Aorta (tissue), 5 donors: ENCODE measurements at regions not wholly inside any gene's neighbourhood (a gene's known extent, or its start where the extent isn't known, plus 50 kb on each side); places are given as distances from the start of the nearest gene placed in this dataset.
"Not testable (repeated sequence)": the region's sequence is repeated elsewhere in the genome, so short reads cannot be mapped to it uniquely, and the experiment has no call there.

Experiments
- ATAC-seq: fragments of 200-7000 bp; cut with Tn5 transposase; one replicate; pipeline ENCODE4 v1.9.1; 2022; ENCODE audit warnings: moderate library complexity; ENCODE audit not compliant: low FRiP score
- DNase-seq, 2 donors: peaks; one replicate each; pipeline ENCODE4 v3.0.0-alpha.2; 2020
- H3K27ac ChIP-seq, 2 donors: one replicate each; pipeline ENCODE4 v1.5.1; 2013; ENCODE audit warnings: low read length in 2 of 2, mild to moderate bottlenecking in 2 of 2, moderate library complexity in 2 of 2, control low read depth in 1 of 2, inconsistent platforms in 1 of 2, low read depth in 1 of 2
- H3K27me3 ChIP-seq, 2 donors: one replicate each; pipeline ENCODE4 v1.6.1; 2013; ENCODE audit warnings: control low read depth in 1 of 2, low read length in 1 of 2, mild to moderate bottlenecking in 1 of 2, moderate library complexity in 1 of 2; ENCODE audit not compliant: insufficient read depth in 2 of 2, control insufficient read depth in 1 of 2
- H3K36me3 ChIP-seq, 2 donors: one replicate each; pipeline ENCODE4 v1.6.1; 2013; ENCODE audit warnings: control low read depth in 1 of 2, low read length in 1 of 2, mild to moderate bottlenecking in 1 of 2; ENCODE audit not compliant: insufficient read depth in 2 of 2, control insufficient read depth in 1 of 2
- H3K4me1 ChIP-seq, 2 donors: one replicate each; pipeline ENCODE4 v1.6.1; 2013; ENCODE audit warnings: low read length in 2 of 2, control low read depth in 1 of 2, mild to moderate bottlenecking in 1 of 2, moderate library complexity in 1 of 2; ENCODE audit not compliant: insufficient read depth in 2 of 2, control insufficient read depth in 1 of 2
- H3K4me3 ChIP-seq, 2 donors: one replicate each; pipeline ENCODE4 v1.5.1; 2013; ENCODE audit warnings: low read length in 2 of 2, control low read depth in 1 of 2, mild to moderate bottlenecking in 1 of 2
- H3K9me3 ChIP-seq: one replicate; pipeline ENCODE4 v1.6.1; 2013; ENCODE audit warnings: mild to moderate bottlenecking, low read length; ENCODE audit not compliant: control insufficient read depth
- WGBS, 2 donors: extraction: QIAGEN DNeasy Blood & Tissue Kit; methylation state at CpG; one replicate each; pipeline ENCODE4 v1.1.7; 2013; 5-methylcytosine and 5-hydroxymethylcytosine counted together
- intact Hi-C, 2 donors: fragments of 100-400 bp; cut with DNase I; formaldehyde crosslinking; loops; one replicate each; pipeline versions ENCODE4 v1.14.2 to v1.15.0; 2022
- donor health status: healthy with polysubstance abuse.
- donor health status: Bipolar disorder and iron deficiency.
- donor health status: DM: no; HTN: no; CAD: no.
- donor health status: DM: no; HTN: no; CAD: no.
- donor health status: DM: yes; HTN: yes; CAD: no.

DNA sequence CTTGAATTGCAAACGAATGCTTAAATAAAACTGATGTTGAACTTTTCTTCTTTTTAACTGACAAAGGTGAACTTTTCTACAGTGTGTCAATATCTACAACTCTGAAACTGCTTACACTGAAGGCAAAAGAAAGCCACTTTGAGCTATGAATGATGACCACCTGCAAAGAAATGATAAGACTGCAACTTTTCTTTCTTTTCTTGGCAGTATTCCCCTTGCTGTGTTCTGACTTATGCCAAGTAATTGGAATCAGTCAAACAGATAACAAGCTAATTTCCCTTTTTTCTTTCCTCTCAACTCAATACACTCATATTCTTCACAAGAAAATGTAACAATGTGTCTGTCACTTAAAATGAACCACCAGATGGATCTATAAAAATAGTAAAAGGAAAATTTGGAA lies 588.1 kb upstream of the BRINP3 start:
- intact Hi-C loops, result no loop called here
- no peak overlapping the region for H3K4me3 ChIP-seq
- WGBS, 2 donors, result 53 to 54% methylated on average over 1 of the region's 1 CpG
- no peak for ATAC-seq
- no peaks in the 10 kb centered on the region for H3K4me1 ChIP-seq
- no peaks in the 10 kb centered on the region for H3K9me3 ChIP-seq
- no peaks in the 10 kb centered on the region for H3K27me3 ChIP-seq
- H3K27ac ChIP-seq, result no peak overlapping the region
- no peaks in the 10 kb centered on the region for H3K36me3 ChIP-seq
- no peak for DNase-seq

DNA sequence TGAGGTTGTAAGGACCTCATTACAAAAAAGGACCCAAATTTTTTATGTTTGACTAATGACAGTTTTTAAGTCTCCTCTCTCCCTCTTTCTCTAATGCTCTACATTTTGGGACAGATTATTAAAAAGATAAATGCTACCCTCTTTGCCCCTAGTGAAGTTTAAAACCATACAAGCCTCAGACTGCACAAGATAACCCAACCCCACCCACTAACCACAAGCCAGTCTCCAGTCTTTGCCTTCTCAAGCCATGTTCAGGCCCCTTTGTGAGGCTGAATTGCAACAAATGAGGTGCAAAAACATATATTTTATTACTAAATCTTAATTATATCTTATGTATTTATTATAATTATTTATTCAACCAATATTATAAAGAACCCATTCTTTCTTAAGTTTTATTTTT lies 597.2 kb upstream of the BRINP3 start:
- H3K9me3 ChIP-seq, result no peaks in the 10 kb centered on the region
- no peaks in the 10 kb centered on the region for H3K27me3 ChIP-seq
- no peak overlapping the region for H3K27ac ChIP-seq
- H3K36me3 ChIP-seq, result no peaks in the 10 kb centered on the region
- H3K4me3 ChIP-seq, result no peak overlapping the region
- intact Hi-C loops, result no loop called here
- DNase-seq (no peak), ATAC-seq (no peak)
- H3K4me1 ChIP-seq, result no peaks in the 10 kb centered on the region

DNA sequence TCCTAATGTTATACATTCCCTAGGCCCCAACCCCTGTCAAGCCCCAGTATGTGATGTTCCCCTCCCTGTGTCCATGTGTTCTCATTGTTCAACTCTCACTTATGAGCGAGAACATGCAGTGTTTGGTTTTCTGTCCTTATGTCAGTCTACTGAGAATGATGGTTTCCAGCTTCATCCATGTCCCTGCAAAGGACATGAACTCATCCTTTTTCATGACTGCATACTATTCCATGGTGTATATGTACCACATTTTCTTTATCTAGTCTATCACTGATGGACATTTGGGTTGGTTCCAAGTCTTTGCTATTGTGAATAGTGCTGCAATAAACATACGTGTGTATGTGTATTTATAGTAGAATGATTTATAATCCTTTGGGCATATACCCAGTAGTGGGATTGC lies 605.4 kb upstream of the BRINP3 start:
- ATAC-seq, result not testable (repeated sequence)
- WGBS, 2 donors, result 75 to 84% methylated on average over 2 of the region's 2 CpGs

GRCh38 chr1:191085121-191085520 lies 607.5 kb upstream of the BRINP3 start:
- Histone ChIP-seq H3K27me3 (no peaks in the 10 kb centered on the region), H3K27ac (no peak overlapping the region), H3K4me1 (no peaks in the 10 kb centered on the region), H3K36me3 (no peaks in the 10 kb centered on the region), H3K4me3 (no peak overlapping the region), H3K9me3 (no peaks in the 10 kb centered on the region)
- ATAC-seq, result no peak
- no peak for DNase-seq
- intact Hi-C loops, result no loop called here

More for the DNA sequence above, 605.4 kb upstream of the BRINP3 start:
- H3K27me3 ChIP-seq, H3K27ac ChIP-seq, DNase-seq, intact Hi-C loops, H3K9me3 ChIP-seq, H3K36me3 ChIP-seq, H3K4me1 ChIP-seq, H3K4me3 ChIP-seq: not testable (repeated sequence)

DNA sequence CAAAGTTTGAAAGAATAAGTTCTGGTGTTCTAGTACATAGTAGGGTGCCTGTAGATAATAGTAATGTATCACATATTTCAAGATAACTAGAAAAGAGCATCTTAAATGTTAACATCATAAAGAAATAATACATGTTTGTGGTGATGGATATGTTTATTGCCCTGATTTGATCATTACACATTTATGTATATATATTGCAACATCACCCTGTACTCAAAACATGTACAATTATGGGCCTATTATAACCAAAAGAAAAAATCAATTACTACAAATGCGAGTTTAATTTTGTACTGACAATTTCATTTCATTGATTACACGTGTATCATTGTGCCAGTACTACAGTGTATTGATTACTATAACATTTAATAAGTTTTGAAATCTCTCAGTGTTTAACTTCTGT lies 609.2 kb upstream of the BRINP3 start:
- Histone ChIP-seq H3K9me3 (no peaks in the 10 kb centered on the region), H3K4me1 (no peaks in the 10 kb centered on the region), H3K4me3 (no peak overlapping the region), H3K27me3 (no peaks in the 10 kb centered on the region), H3K27ac (no peak overlapping the region), H3K36me3 (no peaks in the 10 kb centered on the region)
- DNase-seq (no peak), ATAC-seq (no peak)
- 56 to 58% methylated on average over 2 of the region's 2 CpGs for WGBS, 2 donors
- intact Hi-C loops, result no loop called here

GRCh38 chr1:191096405-191096804 lies 618.7 kb upstream of the BRINP3 start:
- DNase-seq, result no peak
- intact Hi-C loops, result no loop called here

DNA sequence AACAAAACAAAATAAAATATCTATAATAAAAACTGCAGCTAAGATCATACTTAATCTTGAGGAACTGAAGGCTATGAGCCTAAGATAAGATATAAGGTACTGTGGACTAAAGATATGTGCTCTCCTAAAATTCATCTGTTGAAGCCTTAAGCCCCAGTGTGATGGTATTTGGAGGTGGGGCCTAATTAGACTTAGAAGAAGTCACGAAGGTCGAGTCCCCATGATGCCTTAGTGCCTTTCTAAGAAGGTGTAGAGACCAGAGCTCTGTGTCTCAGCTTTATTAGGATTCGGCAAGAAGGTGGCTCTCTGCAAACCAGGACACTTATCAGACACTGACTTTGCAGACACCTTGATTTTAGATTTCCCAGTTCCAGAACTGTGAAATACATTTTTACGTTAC lies 622.0 kb upstream of the BRINP3 start:
- Histone ChIP-seq H3K4me3 (no peak overlapping the region), H3K27ac (no peak overlapping the region), H3K4me1 (no peaks in the 10 kb centered on the region), H3K36me3 (no peaks in the 10 kb centered on the region), H3K9me3 (no peaks in the 10 kb centered on the region), H3K27me3 (no peaks in the 10 kb centered on the region)
- WGBS, 2 donors, result 89 to 91% methylated on average over 4 of the region's 4 CpGs
- intact Hi-C loops, result no loop called here
- no peak for DNase-seq
- no peak for ATAC-seq

More at GRCh38 chr1:191096405-191096804, 618.7 kb upstream of the BRINP3 start:
- H3K9me3 ChIP-seq, result no peaks in the 10 kb centered on the region
- H3K4me3 ChIP-seq, result no peak overlapping the region
- no peaks in the 10 kb centered on the region for H3K4me1 ChIP-seq
- no peak overlapping the region for H3K27ac ChIP-seq
- ATAC-seq, result no peak
- H3K36me3 ChIP-seq, result no peaks in the 10 kb centered on the region
- no peaks in the 10 kb centered on the region for H3K27me3 ChIP-seq
- 78 to 84% methylated on average over 1 of the region's 1 CpG for WGBS, 2 donors

GRCh38 chr1:191101960-191102359 lies 624.3 kb upstream of the BRINP3 start:
- ATAC-seq, result no peak
- Histone ChIP-seq H3K36me3 (no peaks in the 10 kb centered on the region), H3K9me3 (no peaks in the 10 kb centered on the region), H3K4me1 (no peaks in the 10 kb centered on the region), H3K27ac (no peak overlapping the region), H3K27me3 (no peaks in the 10 kb centered on the region), H3K4me3 (no peak overlapping the region)
- intact Hi-C loops, result no loop called here
- WGBS, 2 donors, result 73 to 76% methylated on average over 3 of the region's 3 CpGs
- DNase-seq, result no peak

GRCh38 chr1:191125950-191126349 lies 648.3 kb upstream of the BRINP3 start:
- intact Hi-C loops, result no loop called here
- Histone ChIP-seq H3K27ac (no peak overlapping the region), H3K9me3 (no peaks in the 10 kb centered on the region), H3K4me1 (no peaks in the 10 kb centered on the region), H3K27me3 (no peaks in the 10 kb centered on the region), H3K36me3 (no peaks in the 10 kb centered on the region), H3K4me3 (no peak overlapping the region)
- WGBS, 2 donors, result 89 to 95% methylated on average over 3 of the region's 3 CpGs
- DNase-seq, result no peak
- ATAC-seq, result no peak
